ENCODE measurements at regions not wholly inside any gene's neighbourhood (a gene's known extent, or its start where the extent isn't known, plus 50 kb on each side); places are given as distances from the start of the nearest gene placed in this dataset.

DNA sequence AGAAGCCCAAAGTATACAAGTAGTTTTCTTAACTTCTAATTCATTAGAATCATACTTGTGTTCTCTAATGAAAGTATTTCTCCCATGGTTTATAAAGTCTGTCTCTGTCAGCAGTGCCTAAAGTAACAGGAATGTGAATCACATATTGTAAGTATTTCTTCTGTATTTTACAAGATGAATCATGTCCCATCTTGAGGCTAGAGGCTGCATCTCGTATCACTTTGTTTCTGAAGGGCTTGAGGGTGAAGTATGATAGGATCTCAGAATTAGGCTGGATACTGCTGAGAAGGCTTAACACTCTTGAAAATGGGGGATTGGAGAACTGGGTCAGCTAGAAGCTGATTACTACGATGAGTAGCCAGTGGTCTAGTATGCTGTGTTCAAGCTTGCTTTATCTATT, 242.2 kb upstream of the ACTBL2 start:
- TF ChIP-seq POLR2AphosphoS5 (IDR thresholded peaks at IDR 0.05; ENCODE audit: low read depth, low read length) = no peak
- no peak for TF ChIP-seq POLR2A (IDR thresholded peaks at IDR 0.05; ENCODE audit: low read depth, low read length)
- no peak for TF ChIP-seq TAF1 (IDR thresholded peaks at IDR 0.05; ENCODE audit: low read depth, low read length)
- TF ChIP-seq PAX5 (IDR thresholded peaks at IDR 0.05; ENCODE audit: insufficient read depth, low read length, severe bottlenecking) = no peak
